ENCODE measurements at regions not wholly inside any gene's neighbourhood (a gene's known extent, or its start where the extent isn't known, plus 50 kb on each side); places are given as distances from the start of the nearest gene placed in this dataset.
"Not testable (repeated sequence)": the region's sequence is repeated elsewhere in the genome, so short reads cannot be mapped to it uniquely, and the experiment has no call there.

DNA sequence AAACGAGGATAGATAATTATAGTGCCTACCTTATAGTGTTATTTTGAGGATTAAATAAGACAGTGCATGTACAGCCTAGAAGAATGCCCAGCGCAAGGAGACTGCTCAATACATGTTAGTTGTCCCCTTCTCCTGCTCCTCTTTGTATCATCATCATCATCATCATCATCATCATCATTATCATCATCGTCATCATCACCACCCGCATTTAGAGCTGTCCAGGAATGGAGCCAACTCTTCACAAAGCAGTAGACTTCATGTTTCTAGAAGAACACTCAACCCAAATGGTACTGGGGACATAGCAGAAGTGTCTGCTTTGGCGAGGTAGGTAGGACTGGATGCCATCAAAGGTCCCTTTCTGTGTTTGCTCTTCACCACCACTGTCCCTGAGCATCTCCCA, 116.0 kb downstream of the TRIM43 start:
- Histone ChIP-seq H3K36me3 (ENCODE audit: control insufficient read depth, insufficient read depth, low read length) (no peaks in the 10 kb centered on the region), H3K4me3 (ENCODE audit: low read depth, low read length) (no peak overlapping the region), H3K9ac (ENCODE audit: low read depth, low read length) (no peak overlapping the region), H3K27me3 (ENCODE audit: control insufficient read depth, insufficient read depth, low read length) (no peaks in the 10 kb centered on the region), H3K27ac (ENCODE audit: low read depth, low read length) (no peak overlapping the region), H3K4me1 (ENCODE audit: control insufficient read depth, insufficient read depth, low read length) (no peaks in the 10 kb centered on the region), H3K9me3 (ENCODE audit: control insufficient read depth, insufficient read depth, low read length) (no peaks in the 10 kb centered on the region)

DNA sequence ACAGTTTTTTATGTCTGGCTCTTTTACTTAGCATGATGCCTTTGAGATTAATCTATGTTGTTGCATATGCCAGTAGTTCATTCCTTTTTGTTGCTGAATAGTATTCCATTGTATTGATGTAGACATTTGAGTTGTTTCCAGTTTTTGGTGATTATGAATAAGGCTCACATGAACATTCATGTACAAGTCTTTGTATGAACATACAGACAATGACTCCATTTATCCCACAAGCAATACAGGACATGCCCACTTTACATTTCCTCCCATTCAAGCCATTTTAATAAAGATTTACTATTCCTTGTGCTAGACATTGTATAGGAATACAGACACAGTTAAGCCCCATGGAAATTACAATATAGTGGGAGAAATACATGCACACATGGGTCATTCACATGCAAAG, 118.0 kb downstream of the TRIM43 start:
- Histone ChIP-seq H3K9ac (ENCODE audit: low read depth, low read length) (no peak overlapping the region), H3K4me3 (ENCODE audit: low read depth, low read length) (no peak overlapping the region), H3K27me3 (ENCODE audit: control insufficient read depth, insufficient read depth, low read length) (no peaks in the 10 kb centered on the region), H3K4me1 (ENCODE audit: control insufficient read depth, insufficient read depth, low read length) (no peaks in the 10 kb centered on the region), H3K36me3 (ENCODE audit: control insufficient read depth, insufficient read depth, low read length) (no peaks in the 10 kb centered on the region), H3K9me3 (ENCODE audit: control insufficient read depth, insufficient read depth, low read length) (no peaks in the 10 kb centered on the region), H3K27ac (ENCODE audit: low read depth, low read length) (no peak overlapping the region)

DNA sequence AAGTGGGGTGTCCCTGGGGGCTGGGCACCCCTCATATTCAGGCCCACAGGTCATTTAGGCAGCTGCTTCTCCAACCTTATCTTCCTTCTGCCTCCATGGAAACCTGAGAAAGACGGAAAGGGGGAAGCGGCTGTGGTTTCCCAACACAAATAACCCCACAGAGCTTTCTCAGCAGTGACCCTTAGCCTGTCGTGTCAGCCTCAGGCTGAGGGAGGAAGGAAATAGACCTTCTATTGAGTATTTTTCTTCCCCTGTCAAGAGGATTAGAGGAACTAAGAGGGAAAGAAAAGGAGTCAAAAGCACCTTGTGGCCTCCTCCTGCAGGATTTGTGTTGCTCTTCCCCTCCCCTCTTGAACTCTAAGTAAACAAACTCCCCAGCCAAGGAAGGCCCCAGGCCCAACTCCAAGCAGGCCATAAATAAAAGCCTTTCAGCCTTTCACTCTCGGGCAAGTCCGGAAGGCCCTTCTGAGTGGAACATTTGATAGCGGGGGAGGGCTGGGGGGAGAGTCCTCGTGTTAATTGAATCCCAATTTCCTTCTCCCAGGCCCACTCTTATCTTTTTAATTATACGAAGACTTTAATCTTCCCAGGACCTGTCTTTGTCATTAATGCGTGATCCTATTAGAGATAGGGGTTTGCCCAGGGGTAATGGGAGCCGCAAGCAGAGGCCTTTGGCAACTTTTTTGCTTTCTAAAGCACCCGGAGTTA, 121.8 kb downstream of the TRIM43 start:
- H3K9me3 ChIP-seq (ENCODE audit: control insufficient read depth, insufficient read depth, low read length); H3K27me3 ChIP-seq (ENCODE audit: control insufficient read depth, insufficient read depth, low read length); H3K4me3 ChIP-seq (ENCODE audit: low read depth, low read length); H3K27ac ChIP-seq (ENCODE audit: low read depth, low read length); H3K4me1 ChIP-seq (ENCODE audit: control insufficient read depth, insufficient read depth, low read length); H3K36me3 ChIP-seq (ENCODE audit: control insufficient read depth, insufficient read depth, low read length); H3K9ac ChIP-seq (ENCODE audit: low read depth, low read length): not testable (repeated sequence)

DNA sequence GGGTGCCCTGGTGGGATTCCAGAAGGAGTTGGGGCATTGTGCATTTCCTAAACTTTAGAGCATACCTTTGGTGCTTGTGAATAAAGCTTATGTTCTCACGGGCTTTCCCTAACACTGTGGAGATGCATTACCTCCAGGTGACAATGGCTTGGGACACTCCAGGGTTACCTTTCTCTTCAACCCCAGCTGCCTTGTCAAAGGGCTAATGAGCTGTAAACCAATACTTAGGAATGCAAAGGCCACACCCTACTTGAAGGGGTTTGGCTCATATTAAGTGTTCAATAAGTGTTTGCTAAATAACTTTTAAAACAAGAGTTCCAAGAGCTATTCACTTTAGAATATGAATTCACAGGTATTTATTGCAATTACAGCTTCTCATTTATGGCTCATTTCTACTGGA, 122.6 kb downstream of the TRIM43 start:
- H3K9ac ChIP-seq (ENCODE audit: low read depth, low read length); H3K4me3 ChIP-seq (ENCODE audit: low read depth, low read length); H3K9me3 ChIP-seq (ENCODE audit: control insufficient read depth, insufficient read depth, low read length); H3K27ac ChIP-seq (ENCODE audit: low read depth, low read length); H3K36me3 ChIP-seq (ENCODE audit: control insufficient read depth, insufficient read depth, low read length); H3K4me1 ChIP-seq (ENCODE audit: control insufficient read depth, insufficient read depth, low read length); H3K27me3 ChIP-seq (ENCODE audit: control insufficient read depth, insufficient read depth, low read length): not testable (repeated sequence)

DNA sequence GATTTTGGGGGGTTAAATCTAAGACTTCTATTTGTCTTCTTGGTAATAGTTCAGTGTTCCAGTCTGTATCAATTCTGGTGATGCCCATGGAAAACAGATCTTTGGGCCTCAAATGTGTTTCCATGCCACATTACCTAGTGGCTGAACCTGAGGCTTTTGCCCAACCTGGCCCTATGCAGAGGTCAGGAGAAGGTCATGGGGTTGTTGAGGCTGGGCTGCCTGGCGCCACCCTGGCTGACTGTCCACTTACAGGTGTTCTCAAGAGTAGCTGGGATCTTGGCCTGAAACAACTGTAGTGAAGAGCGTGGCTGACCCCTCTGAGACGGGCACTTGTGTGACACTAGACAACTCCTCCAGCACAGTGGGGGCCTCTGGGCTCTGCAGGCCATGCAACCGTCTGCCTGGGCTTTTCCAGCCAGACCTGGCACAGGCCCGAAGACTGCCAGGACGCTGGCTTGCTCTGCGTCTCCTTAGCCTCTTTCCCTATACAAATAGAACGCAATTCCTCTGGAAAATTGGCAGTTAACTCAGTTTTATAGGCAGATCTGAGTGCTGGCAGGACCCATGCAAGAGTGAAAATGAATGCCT, 127.8 kb downstream of the TRIM43 start:
- no peaks in the 10 kb centered on the region for H3K36me3 ChIP-seq (ENCODE audit: control insufficient read depth, insufficient read depth, low read length)
- H3K4me1 ChIP-seq (ENCODE audit: control insufficient read depth, insufficient read depth, low read length), result no peaks in the 10 kb centered on the region

DNA sequence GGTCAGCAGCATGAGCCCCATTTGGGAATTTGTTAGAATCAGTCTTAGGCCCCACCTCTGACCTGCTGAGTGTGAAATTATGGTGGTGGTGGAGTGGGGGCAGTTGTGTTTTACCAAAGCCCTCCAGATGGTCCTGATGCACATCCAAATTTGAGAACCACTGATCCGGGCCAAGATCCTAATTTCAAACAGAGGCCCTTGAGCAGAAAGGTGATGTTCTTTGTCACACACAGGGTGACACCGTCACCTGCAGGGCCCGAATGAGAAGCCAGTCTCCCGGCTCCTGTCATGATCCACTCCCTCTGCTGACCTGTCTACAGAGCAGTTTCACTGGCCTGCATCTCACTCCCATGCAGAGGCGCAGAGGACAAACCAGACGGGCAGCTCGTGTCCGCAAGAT, 129.9 kb downstream of the TRIM43 start:
- Histone ChIP-seq H3K9ac (ENCODE audit: low read depth, low read length) (no peak overlapping the region), H3K9me3 (ENCODE audit: control insufficient read depth, insufficient read depth, low read length) (no peaks in the 10 kb centered on the region), H3K36me3 (ENCODE audit: control insufficient read depth, insufficient read depth, low read length) (no peaks in the 10 kb centered on the region)

More for the DNA sequence above, 127.8 kb downstream of the TRIM43 start:
- Histone ChIP-seq H3K27me3 (ENCODE audit: control insufficient read depth, insufficient read depth, low read length) (no peaks in the 10 kb centered on the region), H3K9me3 (ENCODE audit: control insufficient read depth, insufficient read depth, low read length) (no peaks in the 10 kb centered on the region), H3K4me3 (ENCODE audit: low read depth, low read length) (no peak overlapping the region), H3K9ac (ENCODE audit: low read depth, low read length) (no peak overlapping the region), H3K27ac (ENCODE audit: low read depth, low read length) (no peak overlapping the region)

DNA sequence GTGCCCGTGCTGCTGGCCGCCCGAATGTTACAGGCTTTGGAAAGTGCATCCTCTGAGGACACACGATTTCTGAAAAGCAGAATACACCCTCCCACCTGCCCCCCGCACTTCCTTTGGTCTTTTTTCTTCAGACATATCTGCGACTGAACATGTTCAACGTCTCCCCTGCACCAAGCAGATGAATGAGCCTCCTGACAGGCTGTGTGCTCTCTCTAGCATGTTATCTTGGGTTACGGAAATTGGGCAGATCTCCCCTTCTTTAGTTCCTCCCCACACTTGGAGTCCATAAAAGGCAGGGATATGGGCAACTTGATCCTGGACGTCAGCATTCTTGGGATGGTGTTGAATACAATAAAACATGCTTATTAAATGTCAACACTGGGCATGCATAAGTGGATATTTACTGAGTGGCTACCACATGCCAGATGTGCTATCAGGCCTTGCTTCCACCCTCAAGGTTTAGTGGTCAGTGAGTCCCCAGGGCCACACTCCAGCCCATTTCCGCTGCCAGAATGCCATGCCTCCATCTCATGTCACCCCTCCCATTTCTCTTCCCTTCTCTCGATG, 130.4 kb downstream of the TRIM43 start:
- H3K36me3 ChIP-seq (ENCODE audit: control insufficient read depth, insufficient read depth, low read length), result no peaks in the 10 kb centered on the region
- no peak overlapping the region for H3K9ac ChIP-seq (ENCODE audit: low read depth, low read length)
- H3K4me3 ChIP-seq (ENCODE audit: low read depth, low read length), result no peak overlapping the region
- no peaks in the 10 kb centered on the region for H3K9me3 ChIP-seq (ENCODE audit: control insufficient read depth, insufficient read depth, low read length)
- no peak overlapping the region for H3K27ac ChIP-seq (ENCODE audit: low read depth, low read length)
- no peaks in the 10 kb centered on the region for H3K27me3 ChIP-seq (ENCODE audit: control insufficient read depth, insufficient read depth, low read length)
- H3K4me1 ChIP-seq (ENCODE audit: control insufficient read depth, insufficient read depth, low read length), result no peaks in the 10 kb centered on the region

More for the DNA sequence above, 129.9 kb downstream of the TRIM43 start:
- Histone ChIP-seq H3K27ac (ENCODE audit: low read depth, low read length) (no peak overlapping the region), H3K4me3 (ENCODE audit: low read depth, low read length) (no peak overlapping the region), H3K4me1 (ENCODE audit: control insufficient read depth, insufficient read depth, low read length) (no peaks in the 10 kb centered on the region), H3K27me3 (ENCODE audit: control insufficient read depth, insufficient read depth, low read length) (no peaks in the 10 kb centered on the region)

DNA sequence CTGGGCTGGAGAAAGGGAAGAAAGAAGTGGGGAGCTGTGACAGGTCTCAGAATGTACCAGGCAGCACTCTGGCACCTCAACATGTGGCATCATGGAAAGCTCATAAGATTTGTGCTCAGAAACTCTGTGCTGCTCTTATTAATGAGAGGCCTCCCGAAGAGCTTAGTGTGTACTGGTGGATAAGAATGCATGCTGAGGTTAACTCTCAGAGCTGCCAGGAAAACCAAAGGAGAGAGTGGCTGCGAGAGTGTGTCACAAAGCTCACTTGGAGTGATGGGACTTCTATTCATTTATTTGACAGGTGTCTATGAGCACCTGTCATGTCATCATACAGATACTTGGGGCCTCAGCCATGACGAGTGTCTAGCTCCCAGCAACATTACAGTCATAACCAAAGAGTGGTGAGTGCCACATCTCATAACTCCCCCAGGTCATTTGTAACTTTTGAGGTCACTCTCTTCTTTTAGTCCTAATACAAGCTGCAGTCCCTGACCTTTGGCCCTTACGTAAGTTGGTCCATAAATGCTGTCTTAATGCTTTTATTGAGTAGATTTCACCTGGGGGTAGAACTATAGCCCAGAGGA, 131.9 kb downstream of the TRIM43 start:
- H3K9ac ChIP-seq (ENCODE audit: low read depth, low read length); H3K36me3 ChIP-seq (ENCODE audit: control insufficient read depth, insufficient read depth, low read length); H3K9me3 ChIP-seq (ENCODE audit: control insufficient read depth, insufficient read depth, low read length); H3K27me3 ChIP-seq (ENCODE audit: control insufficient read depth, insufficient read depth, low read length); H3K27ac ChIP-seq (ENCODE audit: low read depth, low read length); H3K4me3 ChIP-seq (ENCODE audit: low read depth, low read length); H3K4me1 ChIP-seq (ENCODE audit: control insufficient read depth, insufficient read depth, low read length): not testable (repeated sequence)

DNA sequence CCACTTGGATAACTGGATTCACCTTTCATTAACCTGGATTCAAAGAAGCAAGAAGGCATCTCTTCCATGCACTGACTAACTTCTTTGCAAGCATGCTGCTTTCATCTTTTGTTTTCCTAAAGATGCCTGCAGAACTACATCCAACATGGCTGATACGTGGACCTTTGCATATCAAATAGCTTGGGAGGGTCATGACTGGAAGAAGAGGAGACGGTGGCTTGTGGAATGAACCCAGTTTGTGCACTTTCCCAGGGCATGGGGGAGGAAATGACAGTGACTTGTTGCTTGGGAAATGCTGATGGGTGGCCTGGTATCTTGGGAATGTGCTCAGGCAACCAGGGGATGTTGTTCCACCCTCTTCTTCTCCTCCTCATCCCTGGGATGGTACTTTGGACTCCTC, 133.4 kb downstream of the TRIM43 start:
- not testable (repeated sequence) for H3K4me1 ChIP-seq (ENCODE audit: control insufficient read depth, insufficient read depth, low read length); H3K27ac ChIP-seq (ENCODE audit: low read depth, low read length); H3K27me3 ChIP-seq (ENCODE audit: control insufficient read depth, insufficient read depth, low read length); H3K4me3 ChIP-seq (ENCODE audit: low read depth, low read length); H3K36me3 ChIP-seq (ENCODE audit: control insufficient read depth, insufficient read depth, low read length); H3K9ac ChIP-seq (ENCODE audit: low read depth, low read length); H3K9me3 ChIP-seq (ENCODE audit: control insufficient read depth, insufficient read depth, low read length)

DNA sequence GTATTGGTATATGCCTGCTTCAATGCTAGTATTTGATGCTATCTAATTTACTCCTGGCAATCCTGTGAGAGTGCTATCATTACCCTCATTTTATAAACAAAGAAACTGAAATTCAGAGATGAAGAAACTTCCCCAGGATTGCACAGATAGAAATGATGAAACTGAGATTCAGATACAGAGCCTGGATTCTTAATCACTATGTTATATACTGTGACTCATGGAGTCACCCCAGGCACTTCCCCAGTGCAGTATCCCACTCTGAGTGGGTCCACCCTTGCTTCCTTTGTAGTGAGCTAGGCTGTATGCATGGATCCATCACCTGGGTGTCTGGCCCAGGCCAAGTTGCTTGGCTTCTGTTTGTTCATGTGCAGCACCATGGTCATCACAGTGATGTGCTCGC, 133.9 kb downstream of the TRIM43 start:
- not testable (repeated sequence) for H3K9ac ChIP-seq (ENCODE audit: low read depth, low read length); H3K27me3 ChIP-seq (ENCODE audit: control insufficient read depth, insufficient read depth, low read length); H3K4me3 ChIP-seq (ENCODE audit: low read depth, low read length); H3K4me1 ChIP-seq (ENCODE audit: control insufficient read depth, insufficient read depth, low read length); H3K9me3 ChIP-seq (ENCODE audit: control insufficient read depth, insufficient read depth, low read length); H3K36me3 ChIP-seq (ENCODE audit: control insufficient read depth, insufficient read depth, low read length); H3K27ac ChIP-seq (ENCODE audit: low read depth, low read length)

DNA sequence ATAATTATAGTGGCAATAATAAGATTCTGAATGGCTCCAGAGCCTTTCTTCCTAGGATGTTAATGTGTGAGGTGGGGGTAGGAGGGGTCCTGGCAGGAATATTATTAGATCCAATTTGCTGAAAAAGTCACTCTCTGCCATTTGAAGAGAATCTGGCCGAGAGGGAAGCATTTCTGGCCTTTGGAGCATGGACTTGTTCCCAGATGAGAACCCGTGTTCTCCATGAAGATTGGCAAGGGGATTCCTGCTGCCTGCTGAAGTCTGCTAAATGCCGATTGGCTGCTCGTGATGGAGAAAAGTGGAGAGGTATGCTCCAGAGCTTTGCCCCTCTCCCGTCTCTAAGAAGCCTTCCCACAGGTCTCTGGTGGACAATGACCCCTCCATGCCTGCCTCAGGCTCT, 135.6 kb downstream of the TRIM43 start:
- not testable (repeated sequence) for H3K4me3 ChIP-seq (ENCODE audit: low read depth, low read length); H3K4me1 ChIP-seq (ENCODE audit: control insufficient read depth, insufficient read depth, low read length); H3K9me3 ChIP-seq (ENCODE audit: control insufficient read depth, insufficient read depth, low read length); H3K27me3 ChIP-seq (ENCODE audit: control insufficient read depth, insufficient read depth, low read length); H3K9ac ChIP-seq (ENCODE audit: low read depth, low read length); H3K27ac ChIP-seq (ENCODE audit: low read depth, low read length); H3K36me3 ChIP-seq (ENCODE audit: control insufficient read depth, insufficient read depth, low read length)

Data from HUES48 (cell line).